WTC11 (cell line): ENCODE measurements at regions not wholly inside any gene's neighbourhood (a gene's known extent, or its start where the extent isn't known, plus 50 kb on each side); places are given as distances from the start of the nearest gene placed in this dataset.

ENCODE experiments used
- ATAC-seq: fragments of 200-7000 bp; cut with Tn5 transposase; 2 replicates; pipeline ENCODE4 v1.10.0; 2021; ENCODE audit warnings: mild to moderate bottlenecking, moderate library complexity
- CTCF ChIA-PET: fragments of 300-600 bp; sonication (Branson Sonifier 250); formaldehyde crosslinking; loops from one replicate; lab custom pipeline; 2021; ENCODE audit warnings: antibody characterized with exemption; lab: Charles Lee
- POLR2A ChIA-PET: fragments of 350-600 bp; sonication (Branson Sonifier 250); formaldehyde crosslinking; loops from one replicate; lab custom pipeline; 2021; ENCODE audit warnings: antibody characterized with exemption; lab: Charles Lee
- DNase-seq: peaks from one replicate; pipeline ENCODE4 v3.0.0; 2021; ENCODE audit warnings: low spot score
- H3K27ac Mint-ChIP-seq: 2 replicates; pipeline ENCODE4 v1.8.0; 2021; ENCODE audit warnings: mixed read lengths
- H3K27me3 Mint-ChIP-seq: 2 replicates; pipeline ENCODE4 v1.8.0; 2021; ENCODE audit warnings: low read depth, mild to moderate bottlenecking, moderate library complexity, mixed read lengths
- H3K36me3 Mint-ChIP-seq: 2 replicates; pipeline ENCODE4 v1.8.0; 2021; ENCODE audit warnings: mixed read lengths
- H3K4me1 Mint-ChIP-seq: 2 replicates; pipeline ENCODE4 v1.8.0; 2022; ENCODE audit warnings: mixed read lengths
- H3K4me3 Mint-ChIP-seq: 2 replicates; pipeline ENCODE4 v1.8.0; 2021; ENCODE audit warnings: mild to moderate bottlenecking, moderate library complexity, mixed read lengths
- H3K9me3 Mint-ChIP-seq: 2 replicates; pipeline ENCODE4 v1.8.0; 2021; ENCODE audit warnings: mixed read lengths
- ATF1 ChIP-seq: sonication (generic); formaldehyde crosslinking; IDR thresholded peaks from 2 replicates; pipeline ENCODE4 v1.8.1; 2023; ENCODE audit warnings: mild to moderate bottlenecking, moderate library complexity, missing genetic modification reagents
- CTCF ChIP-seq: fragments of 200-600 bp; IDR thresholded peaks from 2 replicates; pipeline ENCODE4 v1.8.0; 2022; ENCODE audit warnings: antibody characterized with exemption
- E2F1 ChIP-seq: sonication (generic); formaldehyde crosslinking; IDR thresholded peaks from 2 replicates; pipeline ENCODE4 v1.8.0; 2022; ENCODE audit warnings: mild to moderate bottlenecking, missing genetic modification reagents
- E2F4 ChIP-seq: sonication (generic); formaldehyde crosslinking; IDR thresholded peaks from 2 replicates; pipeline ENCODE4 v1.8.1; 2022; ENCODE audit warnings: low read depth, mild to moderate bottlenecking, moderate library complexity, missing genetic modification reagents, borderline replicate concordance
- ELF4 ChIP-seq: sonication (generic); formaldehyde crosslinking; IDR thresholded peaks from 2 replicates; pipeline ENCODE4 v1.8.1; 2022; ENCODE audit warnings: low read depth, mild to moderate bottlenecking, moderate library complexity, missing genetic modification reagents
- FOXP1 ChIP-seq: sonication (generic); formaldehyde crosslinking; IDR thresholded peaks from 2 replicates; pipeline ENCODE4 v1.8.0; 2022; ENCODE audit warnings: missing genetic modification reagents, mild to moderate bottlenecking, moderate library complexity, borderline replicate concordance
- IRF2 ChIP-seq: sonication (generic); formaldehyde crosslinking; IDR thresholded peaks from 2 replicates; pipeline ENCODE4 v1.8.0; 2022; ENCODE audit warnings: low read depth, missing genetic modification reagents, borderline replicate concordance
- NR3C1 ChIP-seq: sonication (generic); formaldehyde crosslinking; conservative IDR thresholded peaks from 2 replicates; pipeline ENCODE4 v1.8.1; 2023; ENCODE audit warnings: low read depth, mild to moderate bottlenecking, missing genetic modification reagents
- PRDM15 ChIP-seq: sonication (generic); formaldehyde crosslinking; IDR thresholded peaks from 2 replicates; pipeline ENCODE4 v1.8.0; 2022; ENCODE audit warnings: missing genetic modification reagents
- RORB ChIP-seq: fragments of 250-450 bp; sonication (Bioruptor Pico); IDR thresholded peaks from 2 replicates; pipeline ENCODE4 v1.9.0; 2021; ENCODE audit warnings: mild to moderate bottlenecking
- SP1 ChIP-seq: sonication (generic); formaldehyde crosslinking; conservative IDR thresholded peaks from 2 replicates; pipeline ENCODE4 v1.8.1; 2022; ENCODE audit warnings: missing genetic modification reagents
- STAT6 ChIP-seq: sonication (generic); formaldehyde crosslinking; conservative IDR thresholded peaks from 2 replicates; pipeline ENCODE4 v1.8.1; 2023; ENCODE audit warnings: mild to moderate bottlenecking, low read depth, missing genetic modification reagents, moderate library complexity
- TP53 ChIP-seq: sonication (generic); formaldehyde crosslinking; IDR thresholded peaks from 2 replicates; pipeline ENCODE4 v1.8.1; 2023; ENCODE audit warnings: mild to moderate bottlenecking, missing genetic modification reagents
- USF2 ChIP-seq: sonication (generic); formaldehyde crosslinking; IDR thresholded peaks from 2 replicates; pipeline ENCODE4 v1.8.1; 2023; ENCODE audit warnings: mild to moderate bottlenecking, missing genetic modification reagents, moderate library complexity
- ZMAT4 ChIP-seq: fragments of 250-450 bp; sonication (Bioruptor Pico); IDR thresholded peaks from 2 replicates; pipeline ENCODE4 v1.9.0; 2021; ENCODE audit warnings: mild to moderate bottlenecking
- ZNF138 ChIP-seq: sonication (generic); formaldehyde crosslinking; conservative IDR thresholded peaks from 2 replicates; pipeline ENCODE4 v1.8.1; 2022; ENCODE audit warnings: mild to moderate bottlenecking, moderate library complexity, missing genetic modification reagents
- ZNF532 ChIP-seq: fragments of 250-450 bp; sonication (Bioruptor Pico); IDR thresholded peaks from 2 replicates; pipeline ENCODE4 v1.9.0; 2021; ENCODE audit warnings: mild to moderate bottlenecking, borderline replicate concordance
- ZSCAN18 ChIP-seq: fragments of 250-450 bp; sonication (Bioruptor Pico); IDR thresholded peaks from 2 replicates; pipeline ENCODE4 v2.1.2; 2022; ENCODE audit warnings: mild to moderate bottlenecking, moderate library complexity

- ATAC-seq (no peak), DNase-seq (no peak)
- H3K27me3 Mint-ChIP-seq, result no peaks in the 10 kb centered on the region
- ChIA-PET CTCF (no interaction called here), POLR2A (no interaction called here)
- H3K4me1 Mint-ChIP-seq, result no peaks in the 10 kb centered on the region
- H3K36me3 Mint-ChIP-seq, result no peaks in the 10 kb centered on the region
- TF ChIP-seq PRDM15 (CRISPR knock-in tag) (no peak), ELF4 (CRISPR knock-in tag) (no peak), NR3C1 (CRISPR knock-in tag) (no peak), E2F1 (CRISPR knock-in tag) (no peak), FOXP1 (CRISPR knock-in tag) (no peak), RORB (CRISPR knock-in tag) (no peak), SP1 (no peak), ZNF138 (CRISPR knock-in tag) (no peak), USF2 (no peak), ATF1 (CRISPR knock-in tag) (no peak), IRF2 (no peak)
- H3K4me3 Mint-ChIP-seq, result no peak overlapping the region
- no peaks in the 10 kb centered on the region for H3K9me3 Mint-ChIP-seq
- no peak overlapping the region for H3K27ac Mint-ChIP-seq
These were observed 1226.0 kb downstream of the ZPLD1 start for GRCh38 chr3:103660810-103661209.

GRCh38 chr3:103662591-103662990 lies 1227.8 kb downstream of the ZPLD1 start:
- Mint-ChIP-seq H3K4me1 (no peaks in the 10 kb centered on the region), H3K36me3 (no peaks in the 10 kb centered on the region), H3K4me3 (no peak overlapping the region), H3K27ac (no peak overlapping the region), H3K27me3 (no peaks in the 10 kb centered on the region), H3K9me3 (no peaks in the 10 kb centered on the region)
- CTCF ChIA-PET, result no interaction called here
- ATAC-seq (no peak), DNase-seq (no peak)
- POLR2A ChIA-PET, result no interaction called here
- TF ChIP-seq E2F4 (CRISPR knock-in tag), result no peak
- TF ChIP-seq CTCF, result no peak
- TF ChIP-seq TP53, result no peak
- TF ChIP-seq ZMAT4 (CRISPR knock-in tag), result no peak
- no peak for TF ChIP-seq STAT6 (CRISPR knock-in tag)
- no peak for TF ChIP-seq ZSCAN18 (CRISPR knock-in tag)
- no peak for TF ChIP-seq ZNF532 (CRISPR knock-in tag)
